Mesodermal cell (in vitro differentiated cells): ENCODE measurements at regions not wholly inside any gene's neighbourhood (a gene's known extent, or its start where the extent isn't known, plus 50 kb on each side); places are given as distances from the start of the nearest gene placed in this dataset.

Experiments used
- H3K27ac ChIP-seq: 2 replicates; pipeline ENCODE4 v1.7.0; 2013; ENCODE audit warnings: mild to moderate bottlenecking, low read depth, low read length, moderate library complexity; ENCODE audit not compliant: severe bottlenecking
- H3K36me3 ChIP-seq: 2 replicates; pipeline ENCODE4 v1.7.1; 2013; ENCODE audit warnings: mild to moderate bottlenecking, low read length, moderate library complexity; ENCODE audit not compliant: control insufficient read depth, insufficient read depth
- H3K4me1 ChIP-seq: one replicate; pipeline ENCODE4 v1.7.1; 2013; ENCODE audit warnings: mild to moderate bottlenecking, low read length; ENCODE audit not compliant: insufficient read depth, control insufficient read depth, poor library complexity, severe bottlenecking
- H3K4me3 ChIP-seq: 2 replicates; pipeline ENCODE4 v1.7.0; 2013; ENCODE audit warnings: low read length, control low read depth, mild to moderate bottlenecking; ENCODE audit not compliant: insufficient read depth, poor library complexity, severe bottlenecking; ENCODE audit errors: extremely low read depth
- H3K9me3 ChIP-seq: 2 replicates; pipeline ENCODE4 v1.7.1; 2013; ENCODE audit warnings: mild to moderate bottlenecking, low read length, moderate library complexity; ENCODE audit not compliant: control insufficient read depth
- WGBS, 2 experiments: methylation state at CpG; one replicate each; pipeline ENCODE4 v1.1.5; 2013; ENCODE audit warnings: missing lambda C conversion rate in 2 of 2; ENCODE audit not compliant: insufficient coverage in 2 of 2; 5-methylcytosine and 5-hydroxymethylcytosine counted together

DNA sequence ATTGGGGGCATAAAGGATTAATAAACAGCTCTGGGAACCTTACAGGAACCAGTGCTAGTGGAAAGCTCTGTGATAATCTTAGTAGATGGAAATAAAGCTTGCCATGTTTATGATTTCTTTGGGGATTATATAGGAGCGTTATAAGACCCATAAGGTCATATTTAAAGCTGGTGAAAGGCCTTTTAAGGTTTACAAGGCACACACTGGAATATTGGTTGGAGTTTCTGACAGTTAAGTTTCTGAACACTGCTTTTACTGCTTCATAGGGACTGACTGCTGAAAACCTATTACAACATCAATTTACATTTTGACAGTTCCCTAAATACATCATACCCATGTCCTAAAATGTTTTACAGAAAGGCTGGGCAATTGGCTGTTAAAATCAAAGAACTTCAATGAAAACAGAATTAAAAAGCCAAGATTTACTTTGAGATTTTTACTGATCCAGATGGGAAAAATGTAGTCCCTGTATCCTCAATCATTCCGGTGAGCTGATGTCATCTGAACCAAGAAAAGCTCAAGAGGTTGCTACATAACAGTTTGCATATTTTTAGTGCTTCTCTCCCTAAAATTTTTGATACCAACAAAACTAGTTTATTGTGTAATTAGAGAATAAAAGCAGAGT lies 153.7 kb upstream of the IGF1 start:
- WGBS, 2 experiments, result 94 to 95% methylated on average over 2 of the region's 2 CpGs

DNA sequence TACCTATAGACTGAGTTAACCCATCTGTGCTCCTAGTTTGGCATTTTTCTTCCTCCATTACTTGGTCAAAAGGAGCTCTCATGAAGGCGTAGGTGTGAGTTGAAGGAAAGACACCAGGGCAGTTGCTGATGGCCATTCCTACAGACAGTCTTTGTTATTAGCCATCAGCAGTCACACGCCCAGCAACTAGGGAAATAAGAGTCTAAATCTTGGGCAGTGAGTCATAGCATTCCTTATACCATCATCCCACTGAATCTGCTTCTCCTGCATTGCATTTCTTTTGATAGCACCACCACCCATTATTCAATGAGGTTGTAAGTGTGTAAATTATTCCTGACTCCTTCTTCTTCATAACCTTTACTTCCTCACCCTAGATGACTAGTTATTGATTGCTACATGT lies 150.9 kb upstream of the IGF1 start:
- Histone ChIP-seq H3K27ac (no peak overlapping the region), H3K36me3 (no peaks in the 10 kb centered on the region), H3K4me1 (peaks cover 2% of the 10 kb centered on the region), H3K4me3 (no peak overlapping the region), H3K9me3 (peaks cover 16% of the 10 kb centered on the region)
- 50% methylated on average over 2 of the region's 2 CpGs; no CpG with 5 or more reads in 1 of the 2 experiments for WGBS, 2 experiments

More for the DNA sequence above, 153.7 kb upstream of the IGF1 start:
- no peaks in the 10 kb centered on the region for H3K36me3 ChIP-seq
- H3K27ac ChIP-seq, result peak overlapping the region; percentile 39
- H3K4me1 ChIP-seq, result peaks cover 2% of the 10 kb centered on the region
- no peak overlapping the region for H3K4me3 ChIP-seq
- H3K9me3 ChIP-seq, result no peaks in the 10 kb centered on the region

DNA sequence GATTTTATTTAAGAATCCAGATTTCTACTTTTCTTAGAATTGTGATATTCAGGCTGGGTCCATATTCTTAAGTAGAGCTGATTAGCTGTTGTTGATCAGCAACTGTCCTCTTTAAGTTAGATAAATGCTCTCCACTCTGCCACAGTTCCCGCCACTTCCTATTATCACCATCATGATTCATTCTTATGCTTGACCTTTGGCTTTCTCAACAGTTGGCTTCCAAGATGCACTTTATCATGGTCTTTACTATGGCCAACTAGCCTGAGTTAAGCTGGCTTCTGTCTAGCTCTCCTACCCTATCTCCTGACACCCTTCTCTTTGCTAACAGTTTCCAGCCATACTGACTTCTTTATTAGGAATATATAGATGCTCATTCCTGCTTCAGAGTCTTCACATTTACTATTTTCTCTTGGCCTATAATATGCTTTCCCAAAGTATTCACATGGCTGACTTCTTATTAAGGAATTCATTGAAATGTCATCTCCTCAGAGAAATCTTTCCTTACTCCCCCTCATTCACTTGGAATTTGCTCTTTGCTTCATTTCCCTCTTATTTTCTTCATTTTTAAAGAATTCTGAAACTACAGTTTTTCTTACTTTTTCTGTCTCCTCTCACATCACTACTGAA lies 149.0 kb upstream of the IGF1 start:
- no peak overlapping the region for H3K4me3 ChIP-seq
- peaks cover 2% of the 10 kb centered on the region for H3K4me1 ChIP-seq
- H3K9me3 ChIP-seq, result peaks cover 16% of the 10 kb centered on the region
- H3K36me3 ChIP-seq, result no peaks in the 10 kb centered on the region
- WGBS, 2 experiments, result 88 to 100% methylated on average over 1 of the region's 1 CpG
- H3K27ac ChIP-seq, result no peak overlapping the region

DNA sequence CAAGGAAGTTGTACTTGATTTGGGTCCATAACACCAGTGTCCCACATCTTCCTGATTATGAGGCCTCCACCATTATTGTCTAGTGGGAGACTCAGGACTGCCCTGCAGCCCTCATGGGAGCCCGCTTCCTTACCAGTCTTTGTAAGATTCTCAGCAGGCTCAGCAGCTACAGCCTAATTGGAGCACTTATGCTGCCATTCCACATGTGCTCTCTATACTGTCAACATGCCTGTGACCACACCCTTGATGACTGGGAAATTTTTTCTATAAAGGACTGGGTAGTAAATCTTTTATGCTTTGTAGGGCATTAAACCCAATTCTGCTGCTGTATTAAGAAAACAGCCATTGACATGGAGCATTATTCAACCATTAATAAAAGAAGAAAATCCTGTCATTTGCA lies 145.5 kb upstream of the IGF1 start:
- H3K9me3 ChIP-seq, result peaks cover 16% of the 10 kb centered on the region
- H3K36me3 ChIP-seq, result no peaks in the 10 kb centered on the region
- H3K4me3 ChIP-seq, result no peak overlapping the region
- H3K4me1 ChIP-seq, result no peaks in the 10 kb centered on the region
- 100% methylated on average over 1 of the region's 1 CpG for WGBS, 2 experiments
- no peak overlapping the region for H3K27ac ChIP-seq

DNA sequence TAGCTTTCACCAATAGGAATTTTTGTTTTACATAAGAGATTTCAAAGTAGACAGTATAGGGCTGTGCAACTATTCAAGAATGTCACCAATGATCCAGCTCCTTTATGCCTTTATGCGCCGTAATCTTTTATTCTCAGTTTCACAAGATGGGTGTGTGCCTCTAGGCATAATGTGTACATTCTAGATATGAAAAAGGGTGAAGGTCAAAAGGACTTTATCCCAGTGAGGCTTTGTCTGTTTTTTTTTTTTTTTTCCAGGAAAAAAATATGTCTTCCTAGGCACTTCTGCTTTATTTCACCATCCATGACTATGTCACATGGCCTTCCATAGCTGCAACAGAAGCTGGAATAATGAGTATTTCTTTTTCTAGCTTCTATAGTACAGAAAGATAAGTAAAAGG lies 142.3 kb upstream of the IGF1 start:
- Histone ChIP-seq H3K4me1 (no peaks in the 10 kb centered on the region), H3K9me3 (peaks cover 8% of the 10 kb centered on the region), H3K4me3 (no peak overlapping the region), H3K36me3 (no peaks in the 10 kb centered on the region), H3K27ac (no peak overlapping the region)
- 80% methylated on average over 2 of the region's 2 CpGs; no CpG with 5 or more reads in 1 of the 2 experiments for WGBS, 2 experiments

DNA sequence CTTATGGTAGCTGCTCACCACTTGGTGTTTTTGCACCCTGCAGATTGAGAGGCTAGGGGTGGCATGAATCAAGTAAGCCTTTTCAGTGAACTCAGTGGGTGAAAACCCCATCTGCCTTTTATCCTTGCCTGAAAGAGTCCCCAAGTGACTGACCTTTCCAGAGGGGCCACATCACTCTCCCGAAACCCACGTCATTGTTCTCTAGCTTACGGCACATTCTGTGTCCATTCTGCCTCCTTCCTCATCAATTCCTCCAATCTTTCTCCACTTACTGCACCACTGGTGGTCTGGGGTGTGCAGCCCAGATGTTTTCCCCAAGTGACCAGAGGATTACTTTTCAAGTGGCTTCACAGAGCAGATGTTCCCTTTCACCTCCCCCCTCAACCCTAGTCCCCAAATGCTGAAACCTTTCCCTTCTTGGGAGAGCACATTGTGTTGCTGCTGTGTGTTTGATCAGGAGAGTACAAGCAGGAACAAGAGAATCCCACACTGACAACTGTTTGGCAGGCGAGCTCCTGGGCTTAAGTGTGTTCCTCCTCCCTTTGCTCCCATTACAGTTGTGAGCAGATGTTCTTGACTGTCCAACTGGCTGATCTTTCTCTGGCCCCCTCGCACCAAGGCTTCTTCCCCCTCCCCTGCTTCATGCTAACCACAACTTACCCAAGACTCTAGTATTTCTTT lies 138.0 kb upstream of the IGF1 start:
- WGBS, 2 experiments, result 81 to 89% methylated on average over 5 of the region's 5 CpGs
- H3K27ac ChIP-seq, result no peak overlapping the region
- no peaks in the 10 kb centered on the region for H3K36me3 ChIP-seq
- H3K4me1 ChIP-seq, result no peaks in the 10 kb centered on the region
- H3K9me3 ChIP-seq, result no peaks in the 10 kb centered on the region
- no peak overlapping the region for H3K4me3 ChIP-seq

DNA sequence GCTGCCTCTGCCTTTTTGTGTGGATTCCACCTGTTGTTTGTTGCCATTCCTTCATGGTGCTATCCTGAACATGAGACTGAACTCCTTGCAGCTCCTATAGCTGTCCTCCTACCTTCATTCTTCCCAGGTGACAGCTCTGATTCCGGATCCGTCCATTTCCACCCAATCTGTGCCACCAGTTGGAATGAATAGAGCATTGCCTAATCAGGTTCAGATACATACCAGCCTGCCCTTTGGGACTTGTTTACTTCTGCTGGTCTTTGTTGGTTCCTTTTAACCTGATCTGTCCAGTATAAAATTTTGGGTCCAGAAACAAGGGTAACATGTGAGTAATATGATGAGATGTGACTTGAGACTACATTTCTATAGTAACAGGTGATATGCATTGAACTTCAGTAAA lies 136.3 kb upstream of the IGF1 start:
- no peak overlapping the region for H3K4me3 ChIP-seq
- 61 to 94% methylated on average over 2 of the region's 2 CpGs for WGBS, 2 experiments
- H3K9me3 ChIP-seq, result no peaks in the 10 kb centered on the region
- no peak overlapping the region for H3K27ac ChIP-seq
- H3K36me3 ChIP-seq, result no peaks in the 10 kb centered on the region
- no peaks in the 10 kb centered on the region for H3K4me1 ChIP-seq

DNA sequence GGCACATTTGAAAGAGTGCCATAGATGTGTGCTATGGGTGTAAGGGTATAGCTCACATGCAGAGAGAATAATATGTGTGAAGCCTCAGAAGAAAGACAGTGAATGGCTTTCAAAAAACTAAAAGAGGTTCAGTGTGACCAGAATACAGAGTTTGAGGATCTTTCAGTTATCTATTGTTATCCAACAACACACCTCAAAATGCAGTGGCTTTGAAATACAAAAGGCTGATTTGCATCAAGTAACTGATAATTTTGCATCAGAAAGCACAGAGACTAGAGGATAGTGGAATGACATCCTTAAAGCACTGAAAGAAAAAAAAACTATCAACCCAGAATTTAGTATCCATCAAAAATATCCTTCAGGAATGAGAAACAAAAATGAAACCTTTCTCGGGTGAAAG lies 131.6 kb upstream of the IGF1 start:
- H3K36me3 ChIP-seq, result no peaks in the 10 kb centered on the region
- no CpG with 5 or more reads among the region's 1 CpG for WGBS, 2 experiments
- H3K4me1 ChIP-seq, result no peaks in the 10 kb centered on the region
- H3K9me3 ChIP-seq, result no peaks in the 10 kb centered on the region
- H3K4me3 ChIP-seq, result no peak overlapping the region
- no peak overlapping the region for H3K27ac ChIP-seq

DNA sequence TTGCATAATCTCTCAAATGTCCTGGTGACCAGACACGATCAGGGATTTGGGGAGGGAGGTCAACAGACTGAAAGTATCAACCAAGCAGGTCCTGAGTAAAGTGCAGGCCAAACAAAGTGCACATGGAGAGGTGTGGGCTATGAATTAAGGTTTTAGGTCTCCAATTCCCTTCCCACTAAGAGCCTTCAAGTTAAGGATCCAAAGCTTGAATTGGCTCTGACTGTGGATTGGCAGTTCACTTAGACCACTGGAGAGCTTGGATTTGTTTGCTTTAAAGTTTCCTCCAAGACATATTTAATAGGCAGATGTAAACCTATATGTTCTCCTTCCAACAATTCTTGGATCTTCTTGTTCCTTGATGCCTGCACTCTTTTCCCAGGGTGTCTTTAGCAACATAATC lies 129.6 kb upstream of the IGF1 start:
- Histone ChIP-seq H3K4me3 (no peak overlapping the region), H3K36me3 (no peaks in the 10 kb centered on the region), H3K9me3 (no peaks in the 10 kb centered on the region), H3K4me1 (no peaks in the 10 kb centered on the region), H3K27ac (no peak overlapping the region)
- 89% methylated on average over 1 of the region's 1 CpG for WGBS, 2 experiments

DNA sequence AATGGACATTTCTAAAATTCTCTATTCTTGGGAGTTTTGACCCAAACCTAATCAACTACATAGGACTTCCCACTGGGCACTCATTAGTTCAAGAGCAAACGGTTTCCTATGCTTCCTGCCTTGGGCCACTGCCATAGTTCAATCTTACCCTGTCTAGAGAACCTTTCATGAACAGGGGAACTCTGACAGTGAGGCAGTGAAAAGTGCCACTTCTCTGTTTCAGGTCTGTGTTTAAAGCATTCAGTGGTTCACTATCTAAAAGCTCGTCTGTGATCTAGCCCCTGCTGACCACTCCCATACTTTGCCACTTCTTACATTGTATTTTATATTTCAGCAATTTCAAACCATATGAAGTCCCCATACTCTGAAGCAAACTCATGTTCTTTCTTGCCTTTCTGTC lies 122.7 kb upstream of the IGF1 start:
- no peaks in the 10 kb centered on the region for H3K36me3 ChIP-seq
- H3K9me3 ChIP-seq, result no peaks in the 10 kb centered on the region
- WGBS, 2 experiments, result 90 to 92% methylated on average over 2 of the region's 2 CpGs
- no peaks in the 10 kb centered on the region for H3K4me1 ChIP-seq
- no peak overlapping the region for H3K4me3 ChIP-seq
- no peak overlapping the region for H3K27ac ChIP-seq

DNA sequence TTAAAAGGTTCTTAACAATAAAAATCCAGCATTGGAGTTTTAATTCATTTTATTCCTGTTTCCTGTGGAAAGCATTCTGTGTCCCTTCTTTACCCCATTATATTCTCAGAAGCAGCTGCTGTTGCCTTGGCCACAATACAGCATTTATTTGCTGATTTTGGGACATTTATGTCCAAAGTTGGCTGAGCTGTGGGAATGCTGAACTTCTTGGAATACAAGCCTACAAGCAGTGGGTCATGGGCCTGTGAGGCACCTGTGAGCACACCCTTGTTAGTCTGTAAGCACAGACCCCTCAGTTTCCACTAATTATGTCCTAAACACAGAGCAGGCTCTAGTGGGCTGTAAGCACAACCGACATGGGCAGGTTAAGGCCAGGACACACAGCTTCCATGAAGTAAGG lies 122.2 kb upstream of the IGF1 start:
- no peaks in the 10 kb centered on the region for H3K36me3 ChIP-seq
- no peaks in the 10 kb centered on the region for H3K9me3 ChIP-seq
- WGBS, 2 experiments, result 100% methylated on average over 1 of the region's 1 CpG
- H3K4me1 ChIP-seq, result no peaks in the 10 kb centered on the region
- no peak overlapping the region for H3K27ac ChIP-seq
- H3K4me3 ChIP-seq, result no peak overlapping the region
